Neural cell (in vitro differentiated cells): ENCODE measurements at regions not wholly inside any gene's neighbourhood (a gene's known extent, or its start where the extent isn't known, plus 50 kb on each side); places are given as distances from the start of the nearest gene placed in this dataset.

Source experiments
- EP300 ChIP-seq: fragments of 450-650 bp; conservative IDR thresholded peaks from 2 replicates; pipeline ENCODE4 v1.6.1; 2014; ENCODE audit warnings: antibody characterized with exemption, mild to moderate bottlenecking, moderate library complexity; ENCODE audit not compliant: poor library complexity, severe bottlenecking
- EZH2 ChIP-seq: fragments of 200-600, 300-800 bp; shearing (Covaris generic), sonication (generic); IDR thresholded peaks from 2 replicates; pipeline ENCODE4 v1.6.1; 2014; ENCODE audit warnings: antibody characterized with exemption, low read length, borderline replicate concordance, mild to moderate bottlenecking; ENCODE audit not compliant: insufficient read depth, poor library complexity, severe bottlenecking
- RAD21 ChIP-seq: fragments of 450-650 bp; conservative IDR thresholded peaks from 2 replicates; pipeline ENCODE4 v1.6.1; 2014; ENCODE audit warnings: antibody characterized with exemption, mild to moderate bottlenecking, moderate library complexity
- REST ChIP-seq: IDR thresholded peaks from 2 replicates; pipeline ENCODE4 v1.6.1; 2012; ENCODE audit warnings: borderline replicate concordance
- TAF1 ChIP-seq: IDR thresholded peaks from 2 replicates; pipeline ENCODE4 v1.6.1; 2012; ENCODE audit warnings: low read depth
- TF ChIP-seq, protein P1 (sequence below): fragments of 450-650 bp; IDR thresholded peaks from 2 replicates; pipeline ENCODE4 v1.5.1; 2014; ENCODE audit warnings: antibody characterized with exemption, mild to moderate bottlenecking, moderate library complexity; ENCODE audit not compliant: poor library complexity, severe bottlenecking

GRCh38 chr7:114842551-114843065, 79.3 kb upstream of the MDFIC start:
- TF ChIP-seq, protein P1, sequence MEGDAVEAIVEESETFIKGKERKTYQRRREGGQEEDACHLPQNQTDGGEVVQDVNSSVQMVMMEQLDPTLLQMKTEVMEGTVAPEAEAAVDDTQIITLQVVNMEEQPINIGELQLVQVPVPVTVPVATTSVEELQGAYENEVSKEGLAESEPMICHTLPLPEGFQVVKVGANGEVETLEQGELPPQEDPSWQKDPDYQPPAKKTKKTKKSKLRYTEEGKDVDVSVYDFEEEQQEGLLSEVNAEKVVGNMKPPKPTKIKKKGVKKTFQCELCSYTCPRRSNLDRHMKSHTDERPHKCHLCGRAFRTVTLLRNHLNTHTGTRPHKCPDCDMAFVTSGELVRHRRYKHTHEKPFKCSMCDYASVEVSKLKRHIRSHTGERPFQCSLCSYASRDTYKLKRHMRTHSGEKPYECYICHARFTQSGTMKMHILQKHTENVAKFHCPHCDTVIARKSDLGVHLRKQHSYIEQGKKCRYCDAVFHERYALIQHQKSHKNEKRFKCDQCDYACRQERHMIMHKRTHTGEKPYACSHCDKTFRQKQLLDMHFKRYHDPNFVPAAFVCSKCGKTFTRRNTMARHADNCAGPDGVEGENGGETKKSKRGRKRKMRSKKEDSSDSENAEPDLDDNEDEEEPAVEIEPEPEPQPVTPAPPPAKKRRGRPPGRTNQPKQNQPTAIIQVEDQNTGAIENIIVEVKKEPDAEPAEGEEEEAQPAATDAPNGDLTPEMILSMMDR, result no peak
- TF ChIP-seq EZH2, result no peak
- TF ChIP-seq EP300, result no peak
- TF ChIP-seq RAD21, result no peak
- TF ChIP-seq TAF1, result no peak
- TF ChIP-seq REST, result no peak
